Panc1 (cell line): ENCODE measurements at regions not wholly inside any gene's neighbourhood (a gene's known extent, or its start where the extent isn't known, plus 50 kb on each side); places are given as distances from the start of the nearest gene placed in this dataset.

Experiments
- ATAC-seq: fragments of 200-7000 bp; cut with Tn5 transposase; 2 replicates; pipeline ENCODE4 v1.9.1; 2020; ENCODE audit warnings: mild to moderate bottlenecking, moderate library complexity
- BruUV-seq: library from RNA; stranded (reverse); fragments of 400-500 nt; replicated peaks from 2 replicates; lab custom pipeline; 2021; lab: Mats Ljungman, UMichigan
- CTCF ChIA-PET: fragments of 300-600 bp; sonication (Branson Sonifier 250); formaldehyde crosslinking; loops from one replicate; lab custom pipeline; 2022; ENCODE audit warnings: antibody characterized with exemption; lab: Charles Lee
- POLR2A ChIA-PET: fragments of 300-600 bp; sonication (Branson Sonifier 250); formaldehyde crosslinking; loops from one replicate; lab custom pipeline; 2022; ENCODE audit warnings: antibody characterized with exemption; lab: Charles Lee
- DNase-seq: peaks from one replicate; pipeline ENCODE4 v3.0.0-alpha.2; 2010; ENCODE audit warnings: low read depth, low spot score
- H3K27ac ChIP-seq: 2 replicates; pipeline ENCODE4 v1.5.1; 2011; ENCODE audit warnings: mild to moderate bottlenecking, low read length, inconsistent platforms
- H3K27me3 ChIP-seq: fragments of 200-500 bp; sonication (Bioruptor generic); 2 replicates; pipeline ENCODE4 v1.6.0; 2014; ENCODE audit warnings: low read length, inconsistent platforms; ENCODE audit not compliant: control insufficient read depth, insufficient read depth
- H3K36me3 ChIP-seq: fragments of 200-500 bp; sonication (Bioruptor generic); 2 replicates; pipeline ENCODE4 v1.5.1; 2014; ENCODE audit warnings: inconsistent platforms, mild to moderate bottlenecking, low read length, moderate library complexity; ENCODE audit not compliant: control insufficient read depth, insufficient read depth
- H3K4me1 ChIP-seq: 2 replicates; pipeline ENCODE4 v1.5.1; 2011; ENCODE audit warnings: inconsistent platforms, mild to moderate bottlenecking, low read length, moderate library complexity; ENCODE audit not compliant: control insufficient read depth, insufficient read depth
- H3K4me3 ChIP-seq, 2 experiments: 2 replicates each; pipeline ENCODE4 v1.5.1; 2011 to 2012; ENCODE audit warnings: low read depth in 2 of 2, low read length in 2 of 2, mild to moderate bottlenecking in 2 of 2, inconsistent platforms in 1 of 2, moderate library complexity in 1 of 2
- H3K9me3 ChIP-seq: fragments of 200-500 bp; sonication (Bioruptor generic); 2 replicates; pipeline ENCODE4 v1.5.1; 2014; ENCODE audit warnings: low read depth, mild to moderate bottlenecking, inconsistent platforms, low read length, moderate library complexity; ENCODE audit not compliant: control insufficient read depth, insufficient read depth
- POLR2AphosphoS5 ChIP-seq: IDR thresholded peaks from 2 replicates; pipeline ENCODE4 v1.6.1; 2012; ENCODE audit warnings: mild to moderate bottlenecking, low read depth, low read length, moderate library complexity
- REST ChIP-seq, 2 experiments: IDR thresholded peaks; 2 replicates each; pipeline ENCODE4 v1.6.1; 2011 to 2012; ENCODE audit warnings: low read depth in 2 of 2, control low read depth in 1 of 2, low read length in 1 of 2, mild to moderate bottlenecking in 1 of 2, moderate library complexity in 1 of 2; ENCODE audit not compliant: insufficient read depth in 1 of 2
- SIN3A ChIP-seq: IDR thresholded peaks from 2 replicates; pipeline ENCODE4 v1.6.1; 2012; ENCODE audit warnings: low read depth, mild to moderate bottlenecking, low read length, moderate library complexity, borderline replicate concordance; ENCODE audit not compliant: insufficient read depth
- TCF7L2 ChIP-seq: IDR thresholded peaks from 2 replicates; pipeline ENCODE4 v1.6.1; 2011; ENCODE audit warnings: mild to moderate bottlenecking, low read depth, low read length, inconsistent platforms
- in situ Hi-C: cut with HindIII; loops from 2 replicates; pipeline ENCODE4 v1.10.0; 2016; ENCODE audit warnings: low sequenced_read_pairs, low pct_unique_long_range_greater_than_20kb
- intact Hi-C: fragments of 100-400 bp; cut with micrococcal nuclease; formaldehyde crosslinking; loops from one replicate; pipeline ENCODE4 v1.10.0; 2022; ENCODE audit not compliant: unreplicated experiment
- TF ChIP-seq, protein P1 (sequence below): fragments of 450-650 bp; IDR thresholded peaks from 2 replicates; pipeline ENCODE4 v1.5.1; 2017; ENCODE audit warnings: mild to moderate bottlenecking

DNA sequence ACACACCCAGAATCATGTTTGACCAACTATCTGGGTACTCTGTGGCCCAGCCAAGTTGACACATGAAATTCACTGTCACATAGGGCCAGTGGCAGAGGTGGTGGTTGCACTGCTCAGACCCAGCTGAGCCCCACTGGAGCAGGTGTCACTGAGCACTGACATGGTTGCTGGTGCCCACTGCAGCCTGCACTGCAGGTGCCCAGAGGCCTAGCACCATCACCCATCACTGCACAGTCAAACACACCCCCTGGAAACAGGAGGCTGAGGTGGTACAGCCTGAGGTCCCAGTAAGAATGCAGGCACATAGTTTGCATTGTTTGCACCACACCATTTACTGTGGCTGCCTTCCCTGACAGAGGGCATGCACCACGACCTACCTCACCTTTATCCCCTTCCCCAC, 278.7 kb upstream of the MGAT5 start:
- ChIA-PET POLR2A (no interaction called here), CTCF (no interaction called here)
- no TSS peak for BruUV-seq
- Histone ChIP-seq H3K4me3 (no peak overlapping the region), H3K36me3 (no peaks in the 10 kb centered on the region), H3K9me3 (no peaks in the 10 kb centered on the region), H3K4me1 (no peaks in the 10 kb centered on the region), H3K27me3 (no peaks in the 10 kb centered on the region), H3K27ac (no peak overlapping the region)
- DNase-seq (no peak), ATAC-seq (no peak)
- TF ChIP-seq, protein P1, sequence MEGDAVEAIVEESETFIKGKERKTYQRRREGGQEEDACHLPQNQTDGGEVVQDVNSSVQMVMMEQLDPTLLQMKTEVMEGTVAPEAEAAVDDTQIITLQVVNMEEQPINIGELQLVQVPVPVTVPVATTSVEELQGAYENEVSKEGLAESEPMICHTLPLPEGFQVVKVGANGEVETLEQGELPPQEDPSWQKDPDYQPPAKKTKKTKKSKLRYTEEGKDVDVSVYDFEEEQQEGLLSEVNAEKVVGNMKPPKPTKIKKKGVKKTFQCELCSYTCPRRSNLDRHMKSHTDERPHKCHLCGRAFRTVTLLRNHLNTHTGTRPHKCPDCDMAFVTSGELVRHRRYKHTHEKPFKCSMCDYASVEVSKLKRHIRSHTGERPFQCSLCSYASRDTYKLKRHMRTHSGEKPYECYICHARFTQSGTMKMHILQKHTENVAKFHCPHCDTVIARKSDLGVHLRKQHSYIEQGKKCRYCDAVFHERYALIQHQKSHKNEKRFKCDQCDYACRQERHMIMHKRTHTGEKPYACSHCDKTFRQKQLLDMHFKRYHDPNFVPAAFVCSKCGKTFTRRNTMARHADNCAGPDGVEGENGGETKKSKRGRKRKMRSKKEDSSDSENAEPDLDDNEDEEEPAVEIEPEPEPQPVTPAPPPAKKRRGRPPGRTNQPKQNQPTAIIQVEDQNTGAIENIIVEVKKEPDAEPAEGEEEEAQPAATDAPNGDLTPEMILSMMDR: no peak
- TF ChIP-seq TCF7L2 (no peak), SIN3A (no peak), POLR2AphosphoS5 (no peak), REST (IDR thresholded peaks at IDR 0.05; ENCODE audit: insufficient read depth in 1 of 2, low read depth in 2 of 2, low read length in 1 of 2) (no peak)
- intact Hi-C loops (no loop called here), in situ Hi-C loops (no loop called here)

DNA sequence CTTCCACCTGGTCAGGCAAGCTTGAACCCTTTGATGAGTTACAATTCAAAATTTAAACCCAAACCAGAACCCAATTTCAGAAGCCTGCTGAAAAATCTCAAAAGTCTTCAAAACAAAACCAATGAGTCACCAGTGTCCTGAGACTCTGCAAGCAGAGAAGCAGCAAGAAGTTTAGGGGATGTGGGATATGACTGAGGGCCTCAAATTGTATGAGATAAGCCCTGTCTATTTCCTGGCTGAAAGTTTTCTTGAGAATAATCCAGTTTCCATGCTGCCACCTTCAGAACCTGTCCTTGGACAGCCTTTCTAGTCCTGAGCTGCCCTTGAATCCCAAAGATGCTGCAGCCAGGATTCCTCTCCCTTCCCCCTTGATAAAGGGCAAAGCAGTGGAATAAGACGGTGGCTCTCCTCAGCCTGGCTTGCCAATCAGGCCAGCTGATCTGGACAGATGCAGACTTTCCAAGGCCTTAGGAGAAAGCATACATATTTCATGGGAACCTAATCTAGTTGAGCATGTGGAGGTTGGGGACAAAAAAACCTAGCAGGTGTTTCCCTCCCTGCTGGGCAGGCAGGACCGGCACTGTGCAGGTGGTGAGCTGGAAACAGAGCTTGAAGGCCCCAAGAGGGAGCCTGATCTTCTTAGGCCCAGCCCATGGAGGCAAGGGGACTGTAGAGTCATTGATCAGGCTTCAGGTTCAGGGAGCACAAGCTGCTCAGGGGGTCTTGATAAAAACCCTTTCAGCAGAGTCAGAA, 278.0 kb upstream of the MGAT5 start:
- no TSS peak for BruUV-seq
- H3K4me1 ChIP-seq: no peaks in the 10 kb centered on the region
- in situ Hi-C loops (no loop called here), intact Hi-C loops (no loop called here)
- H3K27me3 ChIP-seq: no peaks in the 10 kb centered on the region
- H3K9me3 ChIP-seq: no peaks in the 10 kb centered on the region
- no peak overlapping the region for H3K4me3 ChIP-seq
- no peak overlapping the region for H3K27ac ChIP-seq
- DNase-seq (no peak), ATAC-seq (no peak)
- H3K36me3 ChIP-seq: no peaks in the 10 kb centered on the region
- POLR2A ChIA-PET: no interaction called here
- TF ChIP-seq REST (IDR thresholded peaks at IDR 0.05; ENCODE audit: insufficient read depth in 1 of 2, low read depth in 2 of 2, low read length in 1 of 2) (no peak), POLR2AphosphoS5 (no peak), TCF7L2 (no peak), SIN3A (no peak)
- TF ChIP-seq, protein P1: no peak
- CTCF ChIA-PET: no interaction called here
